Endothelial cell of umbilical vein (primary cell): ENCODE measurements at regions not wholly inside any gene's neighbourhood (a gene's known extent, or its start where the extent isn't known, plus 50 kb on each side); places are given as distances from the start of the nearest gene placed in this dataset.

ENCODE experiments used
- CTCF ChIP-seq, 2 donors: IDR thresholded peaks; 1 replicate in 1 of 2; 2 replicates in 1 of 2; pipeline ENCODE4 v1.5.1; 2011; ENCODE audit warnings: low read length in 2 of 2, mild to moderate bottlenecking in 2 of 2, moderate library complexity in 2 of 2, control low read depth in 1 of 2, inconsistent platforms in 1 of 2, low read depth in 1 of 2; ENCODE audit not compliant: insufficient read depth in 1 of 2; ENCODE audit errors: extremely low read depth in 1 of 2
- EZH2 ChIP-seq: IDR thresholded peaks from 2 replicates; pipeline ENCODE4 v1.6.1; 2012; ENCODE audit warnings: borderline replicate concordance, low read depth, mild to moderate bottlenecking, moderate library complexity, low read length, inconsistent platforms; ENCODE audit not compliant: severe bottlenecking
- POLR2A ChIP-seq: IDR thresholded peaks from 2 replicates; pipeline ENCODE4 v1.6.1; 2012; ENCODE audit warnings: low read depth, mild to moderate bottlenecking, control low read depth, low read length
- POLR2AphosphoS5 ChIP-seq: IDR thresholded peaks from 2 replicates; pipeline ENCODE4 v1.6.1; 2012; ENCODE audit warnings: low read depth, mild to moderate bottlenecking, control low read depth, low read length, moderate library complexity; ENCODE audit not compliant: insufficient read depth

DNA sequence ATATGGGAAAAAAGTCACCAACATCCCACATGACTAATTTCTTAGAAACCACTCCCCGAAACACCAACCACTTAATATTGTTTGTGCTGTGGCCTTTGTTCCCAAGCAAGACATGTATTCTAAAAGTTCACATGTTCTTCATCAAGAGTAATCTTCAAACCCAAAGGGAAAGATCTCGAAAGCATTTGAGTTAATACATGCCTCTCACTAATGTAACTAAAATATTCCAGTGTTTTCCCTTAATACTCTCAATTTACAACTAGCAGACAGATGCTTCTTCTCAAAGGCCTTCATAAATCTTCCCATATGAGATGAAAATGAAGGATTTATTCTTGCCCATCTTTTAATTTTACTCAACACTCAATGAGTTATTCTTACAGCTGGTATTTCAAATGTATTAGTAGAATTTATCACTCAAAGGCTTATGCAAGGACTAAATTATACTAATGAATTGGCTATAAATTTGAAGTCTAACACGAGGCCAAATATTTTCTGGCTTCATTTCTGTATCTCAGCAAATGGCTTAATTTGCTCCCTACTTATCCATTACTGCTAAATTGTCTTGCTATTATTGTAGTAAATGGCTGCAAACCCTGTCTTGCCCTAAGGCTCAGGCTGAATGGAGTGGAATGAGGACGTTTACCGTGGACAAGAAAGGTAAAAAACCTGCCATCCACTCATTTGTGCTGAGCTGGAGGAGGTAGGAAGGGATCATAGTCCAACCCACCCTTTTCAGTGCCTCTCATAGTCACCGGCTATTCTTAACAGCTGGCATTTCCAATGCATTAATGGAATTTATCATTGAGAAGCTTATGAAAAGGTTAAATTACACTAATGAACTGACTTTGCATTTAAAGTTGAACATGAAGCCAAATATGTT is 474.4 kb downstream of the RASEF start:
- TF ChIP-seq CTCF (IDR thresholded peaks at IDR 0.05; ENCODE audit: extremely low read depth in 1 of 2, insufficient read depth in 1 of 2, low read depth in 1 of 2, low read length in 2 of 2): no peak
- no peak for TF ChIP-seq POLR2A
- TF ChIP-seq POLR2AphosphoS5: no peak
- no peak for TF ChIP-seq EZH2
